Glutamatergic neuron (in vitro differentiated cells): ENCODE measurements at regions not wholly inside any gene's neighbourhood (a gene's known extent, or its start where the extent isn't known, plus 50 kb on each side); places are given as distances from the start of the nearest gene placed in this dataset.
"Not testable (repeated sequence)": the region's sequence is repeated elsewhere in the genome, so short reads cannot be mapped to it uniquely, and the experiment has no call there.

Experiments used
- DNase-seq: peaks from one replicate; pipeline ENCODE4 v3.0.0; 2022
- H3K27ac Mint-ChIP-seq: one replicate; pipeline ENCODE4 v1.8.0; 2020; ENCODE audit warnings: mild to moderate bottlenecking, mixed read lengths, inconsistent platforms; ENCODE audit not compliant: unreplicated experiment
- H3K27me3 Mint-ChIP-seq: one replicate; pipeline ENCODE4 v1.8.0; 2020; ENCODE audit warnings: mild to moderate bottlenecking, moderate library complexity, mixed read lengths, inconsistent platforms; ENCODE audit not compliant: unreplicated experiment
- H3K36me3 Mint-ChIP-seq: one replicate; pipeline ENCODE4 v1.8.0; 2020; ENCODE audit warnings: mild to moderate bottlenecking, mixed read lengths, inconsistent platforms; ENCODE audit not compliant: unreplicated experiment
- H3K4me1 Mint-ChIP-seq: one replicate; pipeline ENCODE4 v1.8.0; 2020; ENCODE audit warnings: mild to moderate bottlenecking, low read depth, mixed read lengths, inconsistent platforms; ENCODE audit not compliant: unreplicated experiment
- H3K4me3 Mint-ChIP-seq: one replicate; pipeline ENCODE4 v1.8.0; 2020; ENCODE audit warnings: mild to moderate bottlenecking, mixed read lengths, inconsistent platforms; ENCODE audit not compliant: unreplicated experiment
- H3K9me3 Mint-ChIP-seq: one replicate; pipeline ENCODE4 v1.8.0; 2020; ENCODE audit warnings: mild to moderate bottlenecking, moderate library complexity, mixed read lengths, inconsistent platforms; ENCODE audit not compliant: unreplicated experiment
- CTCF ChIP-seq: fragments of 200-600 bp; sonication (generic); IDR thresholded peaks from one replicate; pipeline ENCODE4 v1.5.0; 2021; ENCODE audit not compliant: partially characterized antibody, unreplicated experiment

- H3K27me3 Mint-ChIP-seq, H3K9me3 Mint-ChIP-seq, H3K27ac Mint-ChIP-seq, DNase-seq, H3K36me3 Mint-ChIP-seq, H3K4me1 Mint-ChIP-seq, H3K4me3 Mint-ChIP-seq: not testable (repeated sequence)
Observed at GRCh38 chr5:11392-11791, 80.6 kb upstream of the PLEKHG4B start.

GRCh38 chr5:11898-12297, 80.1 kb upstream of the PLEKHG4B start:
- Mint-ChIP-seq H3K27ac (no peak overlapping the region), H3K9me3 (peaks cover 3% of the 10 kb centered on the region), H3K4me1 (no peaks in the 10 kb centered on the region), H3K27me3 (peaks cover 1% of the 10 kb centered on the region), H3K36me3 (no peaks in the 10 kb centered on the region), H3K4me3 (no peak overlapping the region)
- no peak for TF ChIP-seq CTCF
- DNase-seq = no peak

GRCh38 chr5:13234-13633, 78.7 kb upstream of the PLEKHG4B start:
- no peak for DNase-seq
- H3K27ac Mint-ChIP-seq = no peak overlapping the region
- no peak for TF ChIP-seq CTCF
- H3K9me3 Mint-ChIP-seq = peaks cover 3% of the 10 kb centered on the region
- H3K27me3 Mint-ChIP-seq = peaks cover 1% of the 10 kb centered on the region
- H3K4me3 Mint-ChIP-seq = no peak overlapping the region
- H3K36me3 Mint-ChIP-seq = no peaks in the 10 kb centered on the region
- no peaks in the 10 kb centered on the region for H3K4me1 Mint-ChIP-seq

- not testable (repeated sequence) for H3K27me3 Mint-ChIP-seq, H3K4me3 Mint-ChIP-seq, DNase-seq, H3K27ac Mint-ChIP-seq, H3K4me1 Mint-ChIP-seq, H3K36me3 Mint-ChIP-seq, H3K9me3 Mint-ChIP-seq
Observed at GRCh38 chr5:14676-15075, 77.3 kb upstream of the PLEKHG4B start.

GRCh38 chr5:20276-20675, 71.7 kb upstream of the PLEKHG4B start:
- not testable (repeated sequence) for H3K36me3 Mint-ChIP-seq, H3K27me3 Mint-ChIP-seq, H3K4me3 Mint-ChIP-seq, DNase-seq, H3K9me3 Mint-ChIP-seq, H3K27ac Mint-ChIP-seq, H3K4me1 Mint-ChIP-seq

- Mint-ChIP-seq H3K4me1 (no peaks in the 10 kb centered on the region), H3K36me3 (no peaks in the 10 kb centered on the region), H3K27ac (no peak overlapping the region), H3K4me3 (no peak overlapping the region), H3K27me3 (peaks cover 3% of the 10 kb centered on the region), H3K9me3 (no peaks in the 10 kb centered on the region)
- peak; percentile 54 for TF ChIP-seq CTCF
- no peak for DNase-seq
Observed at GRCh38 chr5:21654-22233, 70.2 kb upstream of the PLEKHG4B start.

GRCh38 chr5:23907-24306, 68.1 kb upstream of the PLEKHG4B start:
- DNase-seq, H3K9me3 Mint-ChIP-seq, H3K4me3 Mint-ChIP-seq, H3K36me3 Mint-ChIP-seq, H3K27me3 Mint-ChIP-seq, H3K4me1 Mint-ChIP-seq, H3K27ac Mint-ChIP-seq: not testable (repeated sequence)

GRCh38 chr5:25067-25466, 66.9 kb upstream of the PLEKHG4B start:
- H3K4me3 Mint-ChIP-seq, H3K27me3 Mint-ChIP-seq, H3K36me3 Mint-ChIP-seq: not testable (repeated sequence)

More at GRCh38 chr5:25067-25466, 66.9 kb upstream of the PLEKHG4B start:
- not testable (repeated sequence) for H3K9me3 Mint-ChIP-seq, DNase-seq, H3K27ac Mint-ChIP-seq, H3K4me1 Mint-ChIP-seq
